ENCODE measurements at regions not wholly inside any gene's neighbourhood (a gene's known extent, or its start where the extent isn't known, plus 50 kb on each side); places are given as distances from the start of the nearest gene placed in this dataset.

DNA sequence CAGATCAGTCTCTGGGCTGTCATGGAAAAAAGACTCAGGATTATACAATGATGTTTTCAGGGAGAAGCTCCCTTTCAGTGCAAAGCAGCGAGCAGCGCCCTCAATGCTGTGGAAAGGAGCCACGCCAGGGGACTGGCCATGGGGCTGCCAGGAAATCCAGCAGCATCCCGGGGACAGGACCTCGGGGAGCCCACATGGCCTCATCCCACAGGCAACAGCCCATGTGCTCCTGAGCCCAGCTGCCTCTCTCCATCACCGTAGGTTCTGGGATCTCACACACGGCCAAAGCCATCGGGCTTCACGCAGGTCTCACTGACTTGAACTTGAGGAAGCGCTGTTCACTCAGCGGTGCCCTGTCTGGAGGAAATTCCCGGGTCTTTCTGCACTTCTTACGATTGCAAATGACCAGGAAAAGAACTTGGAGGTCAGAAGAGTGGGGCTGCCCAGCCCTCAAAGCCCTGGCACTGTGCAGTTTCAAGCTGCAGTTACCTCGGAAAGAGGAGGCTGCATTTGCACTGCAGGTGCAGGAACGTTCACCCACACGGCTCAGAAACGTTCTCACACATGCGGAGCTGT is 125.9 kb upstream of the THBS2 start:
- intact Hi-C loops (cut with micrococcal nuclease; ENCODE audit: unreplicated experiment), result no loop called here
- TF ChIP-seq, protein P1, sequence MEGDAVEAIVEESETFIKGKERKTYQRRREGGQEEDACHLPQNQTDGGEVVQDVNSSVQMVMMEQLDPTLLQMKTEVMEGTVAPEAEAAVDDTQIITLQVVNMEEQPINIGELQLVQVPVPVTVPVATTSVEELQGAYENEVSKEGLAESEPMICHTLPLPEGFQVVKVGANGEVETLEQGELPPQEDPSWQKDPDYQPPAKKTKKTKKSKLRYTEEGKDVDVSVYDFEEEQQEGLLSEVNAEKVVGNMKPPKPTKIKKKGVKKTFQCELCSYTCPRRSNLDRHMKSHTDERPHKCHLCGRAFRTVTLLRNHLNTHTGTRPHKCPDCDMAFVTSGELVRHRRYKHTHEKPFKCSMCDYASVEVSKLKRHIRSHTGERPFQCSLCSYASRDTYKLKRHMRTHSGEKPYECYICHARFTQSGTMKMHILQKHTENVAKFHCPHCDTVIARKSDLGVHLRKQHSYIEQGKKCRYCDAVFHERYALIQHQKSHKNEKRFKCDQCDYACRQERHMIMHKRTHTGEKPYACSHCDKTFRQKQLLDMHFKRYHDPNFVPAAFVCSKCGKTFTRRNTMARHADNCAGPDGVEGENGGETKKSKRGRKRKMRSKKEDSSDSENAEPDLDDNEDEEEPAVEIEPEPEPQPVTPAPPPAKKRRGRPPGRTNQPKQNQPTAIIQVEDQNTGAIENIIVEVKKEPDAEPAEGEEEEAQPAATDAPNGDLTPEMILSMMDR (conservative IDR thresholded peaks at IDR 0.05; ENCODE audit: low read depth, low read length), result no peak
- no peak for TF ChIP-seq EZH2 (IDR thresholded peaks at IDR 0.05; ENCODE audit: borderline replicate concordance, low read depth, low read length, poor library complexity, severe bottlenecking)
- BruUV-seq (replicated peaks), result no TSS peak
- no peak for DNase-seq (ENCODE audit: low spot score)
- CTCF ChIA-PET, result no interaction called here
- H3K4me3 ChIP-seq (ENCODE audit: low read depth, low read length, poor library complexity, severe bottlenecking), result no peak overlapping the region
- H3K27me3 ChIP-seq (replicated peaks; ENCODE audit: insufficient read depth, low read depth, low read length, poor library complexity), result no peaks in the 10 kb centered on the region
- POLR2A ChIA-PET (ENCODE audit: low non-redundant PET), result no interaction called here
- no peaks in the 10 kb centered on the region for H3K4me1 ChIP-seq (ENCODE audit: insufficient read depth, low read length, poor library complexity, severe bottlenecking)
- no peaks in the 10 kb centered on the region for H3K36me3 ChIP-seq (ENCODE audit: insufficient read depth, low read length, poor library complexity, severe bottlenecking)
- H3K27ac ChIP-seq (ENCODE audit: low read depth, low read length, poor library complexity, severe bottlenecking), result no peak overlapping the region
- H3K9me3 ChIP-seq (ENCODE audit: low read depth, low read length, poor library complexity, severe bottlenecking), result no peaks in the 10 kb centered on the region

DNA sequence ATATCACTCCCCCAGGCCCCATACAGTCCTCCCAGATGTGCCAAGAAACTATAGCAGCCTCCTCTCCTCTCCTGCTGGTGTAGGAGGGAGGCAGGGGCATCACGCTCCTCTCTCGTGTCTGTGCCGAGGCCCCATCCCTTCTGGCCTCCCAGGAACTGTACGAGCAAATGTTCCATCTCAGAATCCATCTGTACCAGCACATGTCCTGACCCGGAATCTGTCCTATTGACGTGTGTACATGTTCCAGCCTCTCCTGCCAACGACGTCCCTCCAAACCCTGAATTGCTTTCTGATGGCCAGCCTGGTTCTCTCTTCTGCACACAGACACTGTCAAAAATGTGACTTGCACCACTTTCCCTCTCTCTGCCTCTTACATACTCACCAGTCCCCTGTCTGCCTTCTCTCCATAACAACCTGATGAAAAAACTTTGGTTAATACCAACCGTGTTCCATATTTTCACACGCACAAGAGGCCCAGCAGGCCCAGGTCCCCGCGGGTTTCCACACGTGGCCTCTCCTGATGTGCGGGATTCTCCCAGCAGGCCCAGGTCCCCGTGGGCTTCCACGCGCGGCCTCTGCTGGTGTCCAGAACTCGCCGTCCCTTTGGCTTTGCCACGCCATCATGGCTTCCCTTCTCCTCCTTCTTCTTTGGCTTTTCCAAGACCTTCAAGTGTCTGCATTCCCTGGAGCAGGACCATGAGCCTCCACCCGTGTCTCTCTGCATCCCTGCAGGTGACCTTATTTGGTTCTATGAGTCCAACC is 125.2 kb upstream of the THBS2 start:
- H3K36me3 ChIP-seq (ENCODE audit: insufficient read depth, low read length, poor library complexity, severe bottlenecking), result no peaks in the 10 kb centered on the region
- no peaks in the 10 kb centered on the region for H3K4me1 ChIP-seq (ENCODE audit: insufficient read depth, low read length, poor library complexity, severe bottlenecking)
- no peak overlapping the region for H3K27ac ChIP-seq (ENCODE audit: low read depth, low read length, poor library complexity, severe bottlenecking)
- no peak for TF ChIP-seq EZH2 (IDR thresholded peaks at IDR 0.05; ENCODE audit: borderline replicate concordance, low read depth, low read length, poor library complexity, severe bottlenecking)
- TF ChIP-seq, protein P1 (conservative IDR thresholded peaks at IDR 0.05; ENCODE audit: low read depth, low read length), result no peak
- BruUV-seq (replicated peaks), result no TSS peak
- intact Hi-C loops (cut with micrococcal nuclease; ENCODE audit: unreplicated experiment), result no loop called here
- H3K27me3 ChIP-seq (replicated peaks; ENCODE audit: insufficient read depth, low read depth, low read length, poor library complexity), result no peaks in the 10 kb centered on the region
- CTCF ChIA-PET, result no interaction called here
- no peaks in the 10 kb centered on the region for H3K9me3 ChIP-seq (ENCODE audit: low read depth, low read length, poor library complexity, severe bottlenecking)
- POLR2A ChIA-PET (ENCODE audit: low non-redundant PET), result no interaction called here
- no peak overlapping the region for H3K4me3 ChIP-seq (ENCODE audit: low read depth, low read length, poor library complexity, severe bottlenecking)
- no peak for DNase-seq (ENCODE audit: low spot score)

DNA sequence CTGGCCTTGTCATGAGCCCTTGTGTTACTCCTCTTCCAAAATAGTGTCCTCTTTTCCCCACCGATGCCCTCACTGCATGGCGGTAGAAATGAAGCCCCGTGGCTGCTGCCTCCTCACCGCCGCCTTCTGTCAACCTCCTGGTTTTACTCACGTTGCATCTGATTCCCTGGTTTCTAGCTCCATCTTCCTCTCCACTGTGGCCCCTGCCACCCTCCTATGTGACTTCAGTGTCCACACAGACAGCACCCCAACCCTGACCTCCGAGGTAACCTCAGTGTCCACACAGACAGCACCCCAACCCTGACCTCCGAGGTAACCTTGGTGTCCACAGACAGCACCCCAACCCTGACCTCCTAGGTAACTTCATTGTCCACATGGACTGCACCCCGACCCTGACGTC is 122.8 kb upstream of the THBS2 start:
- no TSS peak for BruUV-seq (replicated peaks)
- ChIA-PET POLR2A (ENCODE audit: low non-redundant PET) (no interaction called here), CTCF (no interaction called here)
- H3K9me3 ChIP-seq (ENCODE audit: low read depth, low read length, poor library complexity, severe bottlenecking), result no peaks in the 10 kb centered on the region
- intact Hi-C loops (cut with micrococcal nuclease; ENCODE audit: unreplicated experiment), result no loop called here
- H3K27me3 ChIP-seq (replicated peaks; ENCODE audit: insufficient read depth, low read depth, low read length, poor library complexity), result no peaks in the 10 kb centered on the region
- no peak for DNase-seq (ENCODE audit: low spot score)
- no peak for TF ChIP-seq EZH2 (IDR thresholded peaks at IDR 0.05; ENCODE audit: borderline replicate concordance, low read depth, low read length, poor library complexity, severe bottlenecking)
- TF ChIP-seq, protein P1 (conservative IDR thresholded peaks at IDR 0.05; ENCODE audit: low read depth, low read length), result no peak
- H3K4me1 ChIP-seq (ENCODE audit: insufficient read depth, low read length, poor library complexity, severe bottlenecking), result no peaks in the 10 kb centered on the region
- no peak overlapping the region for H3K27ac ChIP-seq (ENCODE audit: low read depth, low read length, poor library complexity, severe bottlenecking)
- H3K4me3 ChIP-seq (ENCODE audit: low read depth, low read length, poor library complexity, severe bottlenecking), result no peak overlapping the region
- no peaks in the 10 kb centered on the region for H3K36me3 ChIP-seq (ENCODE audit: insufficient read depth, low read length, poor library complexity, severe bottlenecking)

Data from A673 (cell line).